GM12878 (cell line): ENCODE measurements at regions not wholly inside any gene's neighbourhood (a gene's known extent, or its start where the extent isn't known, plus 50 kb on each side); places are given as distances from the start of the nearest gene placed in this dataset.

Experiments used
- BACH1 ChIP-seq: fragments of 450-650 bp; IDR thresholded peaks from 2 replicates; pipeline ENCODE4 v1.6.1; 2017; ENCODE audit warnings: mild to moderate bottlenecking, borderline replicate concordance
- BHLHE40 ChIP-seq, 2 experiments: fragments of 450-650 bp in 1 of 2; IDR thresholded peaks; 2 replicates each; pipeline ENCODE4 v1.6.1; 2011 to 2017; ENCODE audit warnings: low read depth in 2 of 2, borderline replicate concordance in 1 of 2, improper control_type of control experiment in 1 of 2, low read length in 1 of 2, mild to moderate bottlenecking in 1 of 2
- EP300 ChIP-seq, 2 experiments: fragments of 150-350 bp in 1 of 2; IDR thresholded peaks; 2 replicates each; pipeline ENCODE4 v1.6.1; 2011 to 2012; ENCODE audit warnings: low read depth in 2 of 2, low read length in 2 of 2, borderline replicate concordance in 1 of 2, improper control_type of control experiment in 1 of 2, inconsistent platforms in 1 of 2; ENCODE audit not compliant: control insufficient read depth in 1 of 2
- JUNB ChIP-seq: IDR thresholded peaks from 2 replicates; pipeline ENCODE4 v1.6.1; 2016; ENCODE audit warnings: antibody characterized with exemption, mild to moderate bottlenecking
- JUND ChIP-seq: IDR thresholded peaks from 2 replicates; pipeline ENCODE4 v1.6.1; 2012; ENCODE audit warnings: low read depth, mild to moderate bottlenecking, low read length, improper control_type of control experiment, moderate library complexity
- MEF2B ChIP-seq: fragments of 450-650 bp; IDR thresholded peaks from 2 replicates; pipeline ENCODE4 v1.6.1; 2018; ENCODE audit warnings: mild to moderate bottlenecking, moderate library complexity; ENCODE audit not compliant: partially characterized antibody, poor library complexity, severe bottlenecking
- NBN ChIP-seq: fragments of 450-650 bp; IDR thresholded peaks from 2 replicates; pipeline ENCODE4 v1.6.1; 2016
- NR2C2 ChIP-seq: IDR thresholded peaks from 2 replicates; pipeline ENCODE4 v1.6.1; 2011; ENCODE audit warnings: borderline replicate concordance, low read depth; ENCODE audit not compliant: control insufficient read depth, insufficient read length
- SP1 ChIP-seq: IDR thresholded peaks from one replicate; pipeline ENCODE4 v1.6.1; 2011; ENCODE audit warnings: low read depth, low read length
- ZNF384 ChIP-seq: IDR thresholded peaks from 2 replicates; pipeline ENCODE4 v1.6.1; 2012; ENCODE audit warnings: low read depth, mild to moderate bottlenecking, low read length, improper control_type of control experiment, borderline replicate concordance
- TF ChIP-seq, protein P1 (sequence below): fragments of 150-350 bp; IDR thresholded peaks from 2 replicates; pipeline ENCODE4 v1.6.1; 2016; ENCODE audit warnings: low read depth, low read length
- TF ChIP-seq, protein P2 (sequence below): fragments of 450-650 bp; IDR thresholded peaks from 2 replicates; pipeline ENCODE4 v1.6.1; 2016; ENCODE audit warnings: mild to moderate bottlenecking
- TF ChIP-seq, protein P3 (sequence below): IDR thresholded peaks from 2 replicates; pipeline ENCODE4 v1.6.1; 2012; ENCODE audit warnings: low read depth, low read length, improper control_type of control experiment
- TF ChIP-seq, protein P4 (sequence below): fragments of 450-650 bp; conservative IDR thresholded peaks from 2 replicates; pipeline ENCODE4 v1.6.1; 2017; ENCODE audit warnings: mild to moderate bottlenecking, moderate library complexity
- TF ChIP-seq, protein P5 (sequence below): fragments of 450-650 bp; IDR thresholded peaks from 2 replicates; pipeline ENCODE4 v1.6.1; 2017; ENCODE audit warnings: low read depth, mild to moderate bottlenecking, moderate library complexity

DNA sequence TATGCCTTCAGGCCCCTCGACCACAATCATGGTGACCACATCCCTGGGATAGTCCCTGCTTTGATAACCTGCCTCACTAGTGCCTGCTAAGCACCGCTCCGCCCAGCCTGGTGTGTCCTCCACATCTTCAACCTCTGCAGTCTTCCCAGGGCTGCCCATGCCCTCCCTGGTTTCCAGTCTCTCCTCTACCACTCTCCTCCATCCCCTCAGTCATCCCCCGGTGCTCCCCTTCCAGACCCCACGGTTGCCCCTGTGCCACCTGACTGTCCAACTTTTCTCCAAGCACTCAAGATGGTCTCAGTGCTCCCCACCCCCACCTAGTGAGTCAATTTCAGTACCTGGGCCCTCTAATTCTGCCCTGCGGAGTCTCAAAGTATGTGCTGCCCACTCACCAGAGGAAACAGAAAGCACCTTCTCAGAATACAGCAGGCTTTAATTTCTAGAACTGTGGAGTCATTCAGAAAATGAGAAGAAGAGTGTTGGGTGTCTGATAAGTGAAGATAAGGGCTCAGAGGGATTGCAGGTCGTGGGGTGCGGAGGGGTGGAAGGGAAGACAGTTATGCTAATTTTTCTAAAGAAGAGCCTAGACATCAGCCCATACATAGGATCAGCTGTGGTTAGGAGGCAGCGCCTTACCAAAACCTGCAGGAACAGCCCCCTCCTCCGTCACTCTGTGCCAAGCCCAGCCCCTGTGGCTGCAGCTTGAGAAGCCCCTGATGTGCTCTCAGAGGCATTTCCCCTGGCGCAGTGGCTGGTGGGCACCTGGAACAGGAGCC, 53.6 kb upstream of the CAB39 start (continued):
- peak; percentile 64 for TF ChIP-seq MEF2B
- TF ChIP-seq, protein P1, sequence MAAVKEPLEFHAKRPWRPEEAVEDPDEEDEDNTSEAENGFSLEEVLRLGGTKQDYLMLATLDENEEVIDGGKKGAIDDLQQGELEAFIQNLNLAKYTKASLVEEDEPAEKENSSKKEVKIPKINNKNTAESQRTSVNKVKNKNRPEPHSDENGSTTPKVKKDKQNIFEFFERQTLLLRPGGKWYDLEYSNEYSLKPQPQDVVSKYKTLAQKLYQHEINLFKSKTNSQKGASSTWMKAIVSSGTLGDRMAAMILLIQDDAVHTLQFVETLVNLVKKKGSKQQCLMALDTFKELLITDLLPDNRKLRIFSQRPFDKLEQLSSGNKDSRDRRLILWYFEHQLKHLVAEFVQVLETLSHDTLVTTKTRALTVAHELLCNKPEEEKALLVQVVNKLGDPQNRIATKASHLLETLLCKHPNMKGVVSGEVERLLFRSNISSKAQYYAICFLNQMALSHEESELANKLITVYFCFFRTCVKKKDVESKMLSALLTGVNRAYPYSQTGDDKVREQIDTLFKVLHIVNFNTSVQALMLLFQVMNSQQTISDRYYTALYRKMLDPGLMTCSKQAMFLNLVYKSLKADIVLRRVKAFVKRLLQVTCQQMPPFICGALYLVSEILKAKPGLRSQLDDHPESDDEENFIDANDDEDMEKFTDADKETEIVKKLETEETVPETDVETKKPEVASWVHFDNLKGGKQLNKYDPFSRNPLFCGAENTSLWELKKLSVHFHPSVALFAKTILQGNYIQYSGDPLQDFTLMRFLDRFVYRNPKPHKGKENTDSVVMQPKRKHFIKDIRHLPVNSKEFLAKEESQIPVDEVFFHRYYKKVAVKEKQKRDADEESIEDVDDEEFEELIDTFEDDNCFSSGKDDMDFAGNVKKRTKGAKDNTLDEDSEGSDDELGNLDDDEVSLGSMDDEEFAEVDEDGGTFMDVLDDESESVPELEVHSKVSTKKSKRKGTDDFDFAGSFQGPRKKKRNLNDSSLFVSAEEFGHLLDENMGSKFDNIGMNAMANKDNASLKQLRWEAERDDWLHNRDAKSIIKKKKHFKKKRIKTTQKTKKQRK, result no peak
- TF ChIP-seq NBN, result peak; percentile 97
- no peak for TF ChIP-seq JUND
- peak; percentile 54; the same call in 1 of the 2 replicates for TF ChIP-seq BACH1
- TF ChIP-seq SP1, result peak; percentile 7
- TF ChIP-seq JUNB, result peak; percentile 82
- TF ChIP-seq, protein P2, sequence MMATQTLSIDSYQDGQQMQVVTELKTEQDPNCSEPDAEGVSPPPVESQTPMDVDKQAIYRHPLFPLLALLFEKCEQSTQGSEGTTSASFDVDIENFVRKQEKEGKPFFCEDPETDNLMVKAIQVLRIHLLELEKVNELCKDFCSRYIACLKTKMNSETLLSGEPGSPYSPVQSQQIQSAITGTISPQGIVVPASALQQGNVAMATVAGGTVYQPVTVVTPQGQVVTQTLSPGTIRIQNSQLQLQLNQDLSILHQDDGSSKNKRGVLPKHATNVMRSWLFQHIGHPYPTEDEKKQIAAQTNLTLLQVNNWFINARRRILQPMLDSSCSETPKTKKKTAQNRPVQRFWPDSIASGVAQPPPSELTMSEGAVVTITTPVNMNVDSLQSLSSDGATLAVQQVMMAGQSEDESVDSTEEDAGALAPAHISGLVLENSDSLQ, result 0 out of 2 replicates have a peak, but pooled peaks have one; percentile 35
- TF ChIP-seq, protein P3, sequence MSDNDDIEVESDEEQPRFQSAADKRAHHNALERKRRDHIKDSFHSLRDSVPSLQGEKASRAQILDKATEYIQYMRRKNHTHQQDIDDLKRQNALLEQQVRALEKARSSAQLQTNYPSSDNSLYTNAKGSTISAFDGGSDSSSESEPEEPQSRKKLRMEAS, result no peak
- TF ChIP-seq, protein P4, sequence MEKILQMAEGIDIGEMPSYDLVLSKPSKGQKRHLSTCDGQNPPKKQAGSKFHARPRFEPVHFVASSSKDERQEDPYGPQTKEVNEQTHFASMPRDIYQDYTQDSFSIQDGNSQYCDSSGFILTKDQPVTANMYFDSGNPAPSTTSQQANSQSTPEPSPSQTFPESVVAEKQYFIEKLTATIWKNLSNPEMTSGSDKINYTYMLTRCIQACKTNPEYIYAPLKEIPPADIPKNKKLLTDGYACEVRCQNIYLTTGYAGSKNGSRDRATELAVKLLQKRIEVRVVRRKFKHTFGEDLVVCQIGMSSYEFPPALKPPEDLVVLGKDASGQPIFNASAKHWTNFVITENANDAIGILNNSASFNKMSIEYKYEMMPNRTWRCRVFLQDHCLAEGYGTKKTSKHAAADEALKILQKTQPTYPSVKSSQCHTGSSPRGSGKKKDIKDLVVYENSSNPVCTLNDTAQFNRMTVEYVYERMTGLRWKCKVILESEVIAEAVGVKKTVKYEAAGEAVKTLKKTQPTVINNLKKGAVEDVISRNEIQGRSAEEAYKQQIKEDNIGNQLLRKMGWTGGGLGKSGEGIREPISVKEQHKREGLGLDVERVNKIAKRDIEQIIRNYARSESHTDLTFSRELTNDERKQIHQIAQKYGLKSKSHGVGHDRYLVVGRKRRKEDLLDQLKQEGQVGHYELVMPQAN, result 0 out of 2 replicates have a peak, but pooled peaks have one; percentile 19
- TF ChIP-seq, protein P5, sequence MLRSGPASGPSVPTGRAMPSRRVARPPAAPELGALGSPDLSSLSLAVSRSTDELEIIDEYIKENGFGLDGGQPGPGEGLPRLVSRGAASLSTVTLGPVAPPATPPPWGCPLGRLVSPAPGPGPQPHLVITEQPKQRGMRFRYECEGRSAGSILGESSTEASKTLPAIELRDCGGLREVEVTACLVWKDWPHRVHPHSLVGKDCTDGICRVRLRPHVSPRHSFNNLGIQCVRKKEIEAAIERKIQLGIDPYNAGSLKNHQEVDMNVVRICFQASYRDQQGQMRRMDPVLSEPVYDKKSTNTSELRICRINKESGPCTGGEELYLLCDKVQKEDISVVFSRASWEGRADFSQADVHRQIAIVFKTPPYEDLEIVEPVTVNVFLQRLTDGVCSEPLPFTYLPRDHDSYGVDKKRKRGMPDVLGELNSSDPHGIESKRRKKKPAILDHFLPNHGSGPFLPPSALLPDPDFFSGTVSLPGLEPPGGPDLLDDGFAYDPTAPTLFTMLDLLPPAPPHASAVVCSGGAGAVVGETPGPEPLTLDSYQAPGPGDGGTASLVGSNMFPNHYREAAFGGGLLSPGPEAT, result peak; percentile 80; the same call in 1 of the 2 replicates
- peak; percentile 62 to 76 for TF ChIP-seq EP300 (IDR thresholded peaks at IDR 0.05; ENCODE audit: borderline replicate concordance in 1 of 2, control insufficient read depth in 1 of 2, low read depth in 2 of 2, low read length in 2 of 2)
- no peak for TF ChIP-seq ZNF384
- TF ChIP-seq BHLHE40 (IDR thresholded peaks at IDR 0.05; ENCODE audit: borderline replicate concordance in 1 of 2, low read depth in 2 of 2, low read length in 1 of 2), result peak in 1 of 2 experiments; percentile 59; a peak in 2 of 4 replicates
- no peak for TF ChIP-seq NR2C2
